ENCODE measurements at regions not wholly inside any gene's neighbourhood (a gene's known extent, or its start where the extent isn't known, plus 50 kb on each side); places are given as distances from the start of the nearest gene placed in this dataset.

DNA sequence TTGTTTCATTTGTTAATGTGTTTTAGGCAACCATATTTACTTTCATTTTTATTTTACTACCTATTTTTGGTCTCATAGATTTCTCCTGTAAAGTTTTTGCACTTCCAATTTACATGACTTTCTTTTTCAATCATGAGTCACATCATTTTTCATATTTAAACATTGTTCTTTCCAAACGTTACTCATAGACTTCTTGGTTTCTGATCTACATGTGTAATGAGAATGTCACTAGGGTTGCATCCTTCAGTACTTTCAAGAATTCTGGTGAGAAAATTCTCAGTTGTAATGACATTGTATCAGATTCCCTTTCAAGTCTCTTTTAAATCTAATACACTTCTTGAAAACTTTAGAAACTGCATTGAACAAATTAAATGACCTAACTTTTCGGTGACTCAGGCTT is 991.7 kb downstream of the EFNB2 start:
- TF ChIP-seq GATA2 (IDR thresholded peaks at IDR 0.05; ENCODE audit: low read depth, low read length) (no peak), GATA3 (IDR thresholded peaks at IDR 0.05; ENCODE audit: low read depth, low read length) (no peak)

Measured in SH-SY5Y (cell line).